ENCODE measurements at regions not wholly inside any gene's neighbourhood (a gene's known extent, or its start where the extent isn't known, plus 50 kb on each side); places are given as distances from the start of the nearest gene placed in this dataset.

DNA sequence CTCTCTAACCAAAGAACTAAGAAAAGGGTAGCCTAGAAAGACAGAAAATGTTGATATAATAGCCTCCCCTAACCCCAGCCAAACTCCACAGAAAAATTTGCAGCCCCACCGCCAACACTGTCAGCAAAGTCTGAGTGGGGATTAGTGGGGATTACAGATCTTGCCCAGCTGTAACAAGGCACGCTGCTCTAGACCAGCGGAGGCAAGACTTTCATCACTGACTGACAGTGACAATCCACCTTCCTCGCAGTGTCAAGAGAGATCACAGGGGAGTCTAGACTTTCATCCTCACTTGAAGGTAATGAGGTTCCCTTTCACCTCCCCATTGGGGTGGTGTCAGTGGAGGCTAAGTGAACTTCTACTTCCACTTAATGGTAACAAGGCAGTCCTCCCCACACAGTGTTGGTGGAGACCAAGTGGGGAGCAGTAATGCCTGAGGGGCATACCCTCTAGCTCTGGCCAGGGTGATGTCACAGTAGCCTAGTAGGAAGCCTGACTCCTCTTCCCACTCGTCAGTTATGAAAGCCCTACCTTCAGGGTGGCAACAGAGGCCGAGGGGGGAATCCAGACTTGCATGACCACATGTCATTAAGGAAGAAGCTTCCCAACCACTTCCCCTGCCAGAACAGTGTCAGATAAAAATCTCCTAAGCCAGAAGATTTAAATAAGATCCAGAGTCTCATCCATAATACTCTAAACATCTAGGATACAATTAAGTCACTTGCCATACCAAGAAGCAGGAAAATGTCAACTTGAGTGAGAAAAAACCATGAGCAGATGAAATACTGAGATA is 91.7 kb upstream of the RASSF8 start:
- TF ChIP-seq, protein P1, sequence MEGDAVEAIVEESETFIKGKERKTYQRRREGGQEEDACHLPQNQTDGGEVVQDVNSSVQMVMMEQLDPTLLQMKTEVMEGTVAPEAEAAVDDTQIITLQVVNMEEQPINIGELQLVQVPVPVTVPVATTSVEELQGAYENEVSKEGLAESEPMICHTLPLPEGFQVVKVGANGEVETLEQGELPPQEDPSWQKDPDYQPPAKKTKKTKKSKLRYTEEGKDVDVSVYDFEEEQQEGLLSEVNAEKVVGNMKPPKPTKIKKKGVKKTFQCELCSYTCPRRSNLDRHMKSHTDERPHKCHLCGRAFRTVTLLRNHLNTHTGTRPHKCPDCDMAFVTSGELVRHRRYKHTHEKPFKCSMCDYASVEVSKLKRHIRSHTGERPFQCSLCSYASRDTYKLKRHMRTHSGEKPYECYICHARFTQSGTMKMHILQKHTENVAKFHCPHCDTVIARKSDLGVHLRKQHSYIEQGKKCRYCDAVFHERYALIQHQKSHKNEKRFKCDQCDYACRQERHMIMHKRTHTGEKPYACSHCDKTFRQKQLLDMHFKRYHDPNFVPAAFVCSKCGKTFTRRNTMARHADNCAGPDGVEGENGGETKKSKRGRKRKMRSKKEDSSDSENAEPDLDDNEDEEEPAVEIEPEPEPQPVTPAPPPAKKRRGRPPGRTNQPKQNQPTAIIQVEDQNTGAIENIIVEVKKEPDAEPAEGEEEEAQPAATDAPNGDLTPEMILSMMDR (IDR thresholded peaks at IDR 0.05; ENCODE audit: insufficient read depth, low read depth, low read length, missing control alignments), result no peak
- no peak overlapping the region for H3K4me3 ChIP-seq (ENCODE audit: low read depth, low read length)
- no peak for DNase-seq (ENCODE audit: low read depth)

- TF ChIP-seq, protein P1 (IDR thresholded peaks at IDR 0.05; ENCODE audit: insufficient read depth, low read depth, low read length, missing control alignments), result no peak
- no peak overlapping the region for H3K4me3 ChIP-seq (ENCODE audit: low read depth, low read length)
- DNase-seq (ENCODE audit: low read depth), result no peak
Observed at GRCh38 chr12:25868193-25868592, 90.3 kb upstream of the RASSF8 start.

- TF ChIP-seq, protein P1 (IDR thresholded peaks at IDR 0.05; ENCODE audit: insufficient read depth, low read depth, low read length, missing control alignments), result no peak
- no peak overlapping the region for H3K4me3 ChIP-seq (ENCODE audit: low read depth, low read length)
- DNase-seq (ENCODE audit: low read depth), result no peak
Observed at GRCh38 chr12:25872137-25872536, 86.3 kb upstream of the RASSF8 start.

DNA sequence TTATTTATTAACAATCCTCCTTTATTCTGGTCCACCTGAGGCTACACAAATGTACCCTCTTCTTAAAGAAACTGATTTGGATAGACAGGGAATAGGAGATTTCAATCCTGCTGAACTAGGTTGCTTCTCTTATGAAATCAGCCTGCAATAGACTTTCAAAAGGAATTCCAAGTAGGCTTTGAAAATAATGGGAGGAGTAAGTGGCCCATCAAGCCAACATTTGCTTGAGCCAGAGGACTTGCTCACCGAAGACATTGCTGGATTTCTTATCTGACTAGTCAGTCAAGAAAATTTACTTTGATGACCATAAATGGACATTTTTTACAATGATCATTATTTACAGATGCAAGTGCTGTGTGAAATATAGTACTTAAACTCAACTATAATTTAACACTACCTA is 82.8 kb upstream of the RASSF8 start:
- DNase-seq (ENCODE audit: low read depth), result no peak
- TF ChIP-seq, protein P1 (IDR thresholded peaks at IDR 0.05; ENCODE audit: insufficient read depth, low read depth, low read length, missing control alignments), result no peak
- no peak overlapping the region for H3K4me3 ChIP-seq (ENCODE audit: low read depth, low read length)

- TF ChIP-seq, protein P1 (IDR thresholded peaks at IDR 0.05; ENCODE audit: insufficient read depth, low read depth, low read length, missing control alignments), result no peak
- DNase-seq (ENCODE audit: low read depth), result no peak
- no peak overlapping the region for H3K4me3 ChIP-seq (ENCODE audit: low read depth, low read length)
Observed at GRCh38 chr12:25876383-25877045, 82.0 kb upstream of the RASSF8 start.

- DNase-seq (ENCODE audit: low read depth), result no peak
- TF ChIP-seq, protein P1 (IDR thresholded peaks at IDR 0.05; ENCODE audit: insufficient read depth, low read depth, low read length, missing control alignments), result no peak
- no peak overlapping the region for H3K4me3 ChIP-seq (ENCODE audit: low read depth, low read length)
Observed at GRCh38 chr12:25877446-25877845, 81.0 kb upstream of the RASSF8 start.
